HCT116 (cell line): ENCODE measurements at regions not wholly inside any gene's neighbourhood (a gene's known extent, or its start where the extent isn't known, plus 50 kb on each side); places are given as distances from the start of the nearest gene placed in this dataset.

Experiments used
- ATAC-seq: fragments of 200-7000 bp; cut with Tn5 transposase; 2 replicates; pipeline ENCODE4 v1.9.1; 2020; ENCODE audit warnings: mild to moderate bottlenecking, moderate library complexity
- BruUV-seq: library from RNA; stranded (reverse); fragments of 400-500 nt; replicated peaks from 2 replicates; lab custom pipeline; 2021; lab: Mats Ljungman, UMichigan
- CTCF ChIA-PET: fragments of 300-600 bp; sonication (Branson Sonifier 250); formaldehyde crosslinking; loops from one replicate; lab custom pipeline; 2021; ENCODE audit warnings: antibody characterized with exemption; lab: Charles Lee
- POLR2A ChIA-PET: fragments of 300-600, 350-600 bp; sonication (Branson Sonifier 250); formaldehyde crosslinking; loops from one replicate; lab custom pipeline; 2021; ENCODE audit warnings: antibody characterized with exemption; lab: Charles Lee
- RAD21 ChIA-PET, 2 experiments: fragments of 300-600 bp; sonication (Branson Sonifier 250); formaldehyde crosslinking; loops; one replicate each; lab custom pipeline; 2023; ENCODE audit warnings: low total read pairs in 2 of 2; ENCODE audit not compliant: uncharacterized antibody in 2 of 2, unreplicated experiment in 2 of 2, low non-redundant PET in 1 of 2; lab: Charles Lee
- DNase-seq: peaks from one replicate; pipeline ENCODE4 v3.0.0-alpha.2; 2010; ENCODE audit warnings: low read depth, low spot score
- H2AFZ ChIP-seq: fragments of 200-600 bp; shearing (Covaris generic), sonication (generic); 2 replicates; pipeline ENCODE4 v1.6.1; 2017; ENCODE audit warnings: low read depth, mixed run types, mixed read lengths, antibody characterized with exemption, low read length; ENCODE audit not compliant: poor library complexity, severe bottlenecking
- H3K27ac ChIP-seq: 2 replicates; pipeline ENCODE4 v1.5.1; 2012; ENCODE audit warnings: low read depth, low read length
- H3K27me3 ChIP-seq: fragments of 200-600 bp; sonication (generic); 2 replicates; pipeline ENCODE4 v1.6.1; 2016; ENCODE audit warnings: mixed run types, low read length, mixed read lengths; ENCODE audit not compliant: insufficient read depth
- H3K36me3 ChIP-seq, 2 experiments: fragments of 200-500 bp in 1 of 2; fragments of 200-600 bp in 1 of 2; sonication (Bioruptor generic) in 1 of 2; sonication (generic) in 1 of 2; 2 replicates each; pipeline versions ENCODE4 v1.5.1 to v1.6.1; 2014 to 2016; ENCODE audit warnings: low read length in 2 of 2, inconsistent platforms in 1 of 2, mixed read lengths in 1 of 2, mixed run types in 1 of 2; ENCODE audit not compliant: insufficient read depth in 2 of 2, control insufficient read depth in 1 of 2
- H3K4me1 ChIP-seq, 2 experiments: fragments of 200-600 bp in 1 of 2; sonication (generic) in 1 of 2; 2 replicates each; pipeline versions ENCODE4 v1.5.1 to v1.6.1; 2012 to 2017; ENCODE audit warnings: low read length in 2 of 2, inconsistent platforms in 1 of 2, mild to moderate bottlenecking in 1 of 2, mixed read lengths in 1 of 2, mixed run types in 1 of 2, moderate library complexity in 1 of 2; ENCODE audit not compliant: insufficient read depth in 2 of 2, control insufficient read depth in 1 of 2
- H3K4me2 ChIP-seq: fragments of 200-600 bp; sonication (generic); 2 replicates; pipeline ENCODE4 v1.6.1; 2017; ENCODE audit warnings: mixed run types, low read length, mixed read lengths
- H3K4me3 ChIP-seq, 2 experiments: fragments of 200-600 bp in 1 of 2; sonication (generic) in 1 of 2; replicated peaks in 1 of 2; 2 replicates each; pipeline ENCODE4 v1.5.1; 2011 to 2016; ENCODE audit warnings: low read length in 2 of 2, control low read depth in 1 of 2, low read depth in 1 of 2, mild to moderate bottlenecking in 1 of 2, mixed read lengths in 1 of 2, mixed run types in 1 of 2
- H3K79me2 ChIP-seq: fragments of 200-600 bp; sonication (generic); 2 replicates; pipeline ENCODE4 v1.6.1; 2017; ENCODE audit warnings: mild to moderate bottlenecking, mixed run types, low read length, moderate library complexity, mixed read lengths; ENCODE audit not compliant: insufficient read depth
- H3K9ac ChIP-seq: fragments of 200-600 bp; sonication (generic); 2 replicates; pipeline ENCODE4 v1.6.1; 2016; ENCODE audit warnings: low read length, mixed read lengths
- H3K9me2 ChIP-seq: fragments of 200-600 bp; sonication (generic), shearing (Covaris generic); 2 replicates; pipeline ENCODE4 v1.6.1; 2017; ENCODE audit warnings: mixed run types, mild to moderate bottlenecking, moderate library complexity; ENCODE audit not compliant: insufficient read depth
- H3K9me3 ChIP-seq, 2 experiments: fragments of 200-500 bp in 1 of 2; fragments of 200-600 bp in 1 of 2; sonication (Bioruptor generic) in 1 of 2; sonication (generic) in 1 of 2; 2 replicates each; pipeline ENCODE4 v1.6.1; 2014 to 2017; ENCODE audit warnings: low read length in 2 of 2, mixed read lengths in 2 of 2, inconsistent platforms in 1 of 2, low read depth in 1 of 2, mild to moderate bottlenecking in 1 of 2, mixed run types in 1 of 2, moderate library complexity in 1 of 2; ENCODE audit not compliant: control insufficient read depth in 1 of 2, insufficient read depth in 1 of 2
- H4K20me1 ChIP-seq: fragments of 200-600 bp; sonication (generic), shearing (Covaris generic); 2 replicates; pipeline ENCODE4 v1.6.1; 2017; ENCODE audit warnings: mixed run types, mild to moderate bottlenecking, moderate library complexity; ENCODE audit not compliant: insufficient read depth
- CBX3 ChIP-seq: IDR thresholded peaks from 2 replicates; pipeline ENCODE4 v1.6.1; 2012; ENCODE audit warnings: low read depth
- CEBPB ChIP-seq: IDR thresholded peaks from 2 replicates; pipeline ENCODE4 v1.6.1; 2012; ENCODE audit warnings: low read depth
- EGR1 ChIP-seq: IDR thresholded peaks from 2 replicates; pipeline ENCODE4 v1.6.1; 2012; ENCODE audit warnings: low read depth
- EZH2 ChIP-seq: fragments of 200-600 bp; sonication (generic); IDR thresholded peaks from 2 replicates; pipeline ENCODE4 v1.6.1; 2017; ENCODE audit warnings: antibody characterized with exemption, mixed run types
- FOSL1 ChIP-seq: IDR thresholded peaks from 2 replicates; pipeline ENCODE4 v1.6.1; 2012; ENCODE audit warnings: low read depth
- POLR2A ChIP-seq: IDR thresholded peaks from 2 replicates; pipeline ENCODE4 v1.7.0; 2011; ENCODE audit warnings: borderline replicate concordance; ENCODE audit not compliant: insufficient read depth, insufficient read length; ENCODE audit errors: extremely low read depth
- POLR2AphosphoS5 ChIP-seq: IDR thresholded peaks from 2 replicates; pipeline ENCODE4 v1.6.1; 2011; ENCODE audit warnings: mild to moderate bottlenecking, low read depth, low read length, moderate library complexity
- RAD21 ChIP-seq: IDR thresholded peaks from 2 replicates; pipeline ENCODE4 v1.6.1; 2012; ENCODE audit warnings: low read depth, mild to moderate bottlenecking
- SRF ChIP-seq: IDR thresholded peaks from 2 replicates; pipeline ENCODE4 v1.6.1; 2012; ENCODE audit warnings: low read depth
- TCF7L2 ChIP-seq: IDR thresholded peaks from 2 replicates; pipeline ENCODE4 v1.7.0; 2011; ENCODE audit warnings: borderline replicate concordance, inconsistent platforms; ENCODE audit not compliant: insufficient read depth, insufficient read length; ENCODE audit errors: extremely low read depth
- ZFX ChIP-seq: fragments of 450-650 bp; IDR thresholded peaks from 2 replicates; pipeline ENCODE4 v1.6.1; 2017
- ZNF274 ChIP-seq: fragments of 200-500 bp; sonication (Bioruptor generic); IDR thresholded peaks from 2 replicates; pipeline ENCODE4 v1.6.1; 2014; ENCODE audit warnings: mild to moderate bottlenecking, low read depth, low read length, inconsistent platforms
- intact Hi-C: fragments of 100-400 bp; cut with micrococcal nuclease; formaldehyde crosslinking; loops from 2 replicates; pipeline ENCODE4 v1.10.0; 2022
- TF ChIP-seq, protein P1 (sequence below): IDR thresholded peaks from 2 replicates; pipeline ENCODE4 v1.6.1; 2012; ENCODE audit warnings: low read depth
- TF ChIP-seq, protein P2 (sequence below), 3 experiments: fragments of 200-600 bp in 1 of 3; sonication (generic) in 1 of 3; IDR thresholded peaks in 2 of 3; conservative IDR thresholded peaks in 1 of 3; 2 replicates each; pipeline ENCODE4 v1.5.1; 2012 to 2017; ENCODE audit warnings: low read depth in 2 of 3, low read length in 2 of 3, antibody characterized with exemption in 1 of 3, borderline replicate concordance in 1 of 3, control low read depth in 1 of 3, mild to moderate bottlenecking in 1 of 3, mixed read lengths in 1 of 3, mixed run types in 1 of 3, moderate library complexity in 1 of 3; ENCODE audit not compliant: insufficient read depth in 1 of 3
- TF ChIP-seq, protein P3 (sequence below): IDR thresholded peaks from 2 replicates; pipeline ENCODE4 v1.6.1; 2011; ENCODE audit warnings: mild to moderate bottlenecking, low read length, moderate library complexity; ENCODE audit not compliant: insufficient replicate concordance; ENCODE audit errors: extremely low read depth

DNA sequence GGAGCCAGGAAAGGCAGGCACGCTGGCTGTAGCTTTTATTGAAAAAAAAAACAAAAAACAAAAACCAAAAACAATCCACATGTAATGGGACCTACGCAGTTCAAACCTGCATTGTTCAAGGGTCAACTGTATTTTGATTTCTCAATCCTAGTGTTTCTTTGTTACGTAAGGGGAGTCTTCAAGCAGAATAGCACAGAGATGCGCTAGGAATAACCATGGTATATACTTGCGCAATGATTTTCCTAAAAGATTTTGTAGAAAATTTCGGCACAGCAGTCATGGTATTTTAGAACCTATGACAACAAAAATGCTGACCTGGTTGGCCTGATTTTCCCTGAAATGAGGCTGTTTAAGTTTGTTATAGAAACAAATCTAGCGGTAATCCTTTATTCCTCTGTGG lies 1110.5 kb upstream of the WWC1 start:
- H3K4me1 ChIP-seq = no peaks in the 10 kb centered on the region
- H3K27ac ChIP-seq = no peak overlapping the region
- H4K20me1 ChIP-seq = no peaks in the 10 kb centered on the region
- H3K9ac ChIP-seq = no peak overlapping the region
- H3K79me2 ChIP-seq = no peaks in the 10 kb centered on the region
- H3K27me3 ChIP-seq = no peaks in the 10 kb centered on the region
- no peaks in the 10 kb centered on the region for H3K36me3 ChIP-seq
- H3K9me3 ChIP-seq = peaks cover 9 to 10% of the 10 kb centered on the region in 2 experiments; a peak in 2 of 4 replicates
- ChIA-PET RAD21 (no interaction called here), POLR2A (no interaction called here), CTCF (no interaction called here)
- ATAC-seq (no peak), DNase-seq (no peak)
- no TSS peak for BruUV-seq
- TF ChIP-seq SRF (no peak), RAD21 (no peak), POLR2A (no peak), EZH2 (no peak), CBX3 (no peak), TCF7L2 (no peak)
- H3K4me2 ChIP-seq = no peak overlapping the region
- intact Hi-C loops = no loop called here
- no peak overlapping the region for H2AFZ ChIP-seq
- no peaks in the 10 kb centered on the region for H3K9me2 ChIP-seq
- H3K4me3 ChIP-seq = no peak overlapping the region

DNA sequence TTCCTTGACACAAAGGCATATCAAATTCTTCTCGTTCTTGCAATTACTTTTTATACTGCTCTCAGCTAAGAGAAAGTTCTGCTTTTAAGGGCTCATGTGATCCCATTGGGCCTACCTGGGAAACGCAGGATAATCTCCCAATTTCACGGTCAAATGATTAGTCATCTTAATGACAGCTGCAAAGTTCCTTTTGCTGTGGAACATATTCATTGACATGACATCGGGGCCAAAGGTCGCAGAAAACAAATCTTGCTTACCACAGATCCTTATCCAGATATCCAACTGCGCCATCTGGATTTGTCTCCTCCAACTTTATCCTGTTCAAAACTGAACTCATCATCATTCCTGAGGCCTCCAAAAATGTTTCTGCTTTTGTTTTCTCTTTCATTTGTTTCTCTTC lies 1085.6 kb upstream of the WWC1 start:
- DNase-seq (no peak), ATAC-seq (no peak)
- Histone ChIP-seq H3K27ac (no peak overlapping the region), H3K4me1 (no peaks in the 10 kb centered on the region), H2AFZ (no peak overlapping the region), H3K36me3 (no peaks in the 10 kb centered on the region), H3K4me2 (no peak overlapping the region), H3K9me2 (no peaks in the 10 kb centered on the region), H3K9ac (no peak overlapping the region), H3K9me3 (peaks cover 7 to 20% of the 10 kb centered on the region in 2 experiments; a peak in 2 of 4 replicates), H4K20me1 (no peaks in the 10 kb centered on the region), H3K79me2 (no peaks in the 10 kb centered on the region), H3K4me3 (no peak overlapping the region), H3K27me3 (no peaks in the 10 kb centered on the region)
- BruUV-seq = no TSS peak
- CTCF ChIA-PET = no interaction called here
- POLR2A ChIA-PET = no interaction called here
- intact Hi-C loops = no loop called here
- RAD21 ChIA-PET = no interaction called here
- TF ChIP-seq FOSL1 = no peak
- TF ChIP-seq CBX3 = no peak
- no peak for TF ChIP-seq ZFX
- no peak for TF ChIP-seq POLR2AphosphoS5
- TF ChIP-seq EGR1 = no peak
- TF ChIP-seq, protein P1, sequence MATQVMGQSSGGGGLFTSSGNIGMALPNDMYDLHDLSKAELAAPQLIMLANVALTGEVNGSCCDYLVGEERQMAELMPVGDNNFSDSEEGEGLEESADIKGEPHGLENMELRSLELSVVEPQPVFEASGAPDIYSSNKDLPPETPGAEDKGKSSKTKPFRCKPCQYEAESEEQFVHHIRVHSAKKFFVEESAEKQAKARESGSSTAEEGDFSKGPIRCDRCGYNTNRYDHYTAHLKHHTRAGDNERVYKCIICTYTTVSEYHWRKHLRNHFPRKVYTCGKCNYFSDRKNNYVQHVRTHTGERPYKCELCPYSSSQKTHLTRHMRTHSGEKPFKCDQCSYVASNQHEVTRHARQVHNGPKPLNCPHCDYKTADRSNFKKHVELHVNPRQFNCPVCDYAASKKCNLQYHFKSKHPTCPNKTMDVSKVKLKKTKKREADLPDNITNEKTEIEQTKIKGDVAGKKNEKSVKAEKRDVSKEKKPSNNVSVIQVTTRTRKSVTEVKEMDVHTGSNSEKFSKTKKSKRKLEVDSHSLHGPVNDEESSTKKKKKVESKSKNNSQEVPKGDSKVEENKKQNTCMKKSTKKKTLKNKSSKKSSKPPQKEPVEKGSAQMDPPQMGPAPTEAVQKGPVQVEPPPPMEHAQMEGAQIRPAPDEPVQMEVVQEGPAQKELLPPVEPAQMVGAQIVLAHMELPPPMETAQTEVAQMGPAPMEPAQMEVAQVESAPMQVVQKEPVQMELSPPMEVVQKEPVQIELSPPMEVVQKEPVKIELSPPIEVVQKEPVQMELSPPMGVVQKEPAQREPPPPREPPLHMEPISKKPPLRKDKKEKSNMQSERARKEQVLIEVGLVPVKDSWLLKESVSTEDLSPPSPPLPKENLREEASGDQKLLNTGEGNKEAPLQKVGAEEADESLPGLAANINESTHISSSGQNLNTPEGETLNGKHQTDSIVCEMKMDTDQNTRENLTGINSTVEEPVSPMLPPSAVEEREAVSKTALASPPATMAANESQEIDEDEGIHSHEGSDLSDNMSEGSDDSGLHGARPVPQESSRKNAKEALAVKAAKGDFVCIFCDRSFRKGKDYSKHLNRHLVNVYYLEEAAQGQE = no peak
- no peak for TF ChIP-seq CEBPB
- TF ChIP-seq, protein P2, sequence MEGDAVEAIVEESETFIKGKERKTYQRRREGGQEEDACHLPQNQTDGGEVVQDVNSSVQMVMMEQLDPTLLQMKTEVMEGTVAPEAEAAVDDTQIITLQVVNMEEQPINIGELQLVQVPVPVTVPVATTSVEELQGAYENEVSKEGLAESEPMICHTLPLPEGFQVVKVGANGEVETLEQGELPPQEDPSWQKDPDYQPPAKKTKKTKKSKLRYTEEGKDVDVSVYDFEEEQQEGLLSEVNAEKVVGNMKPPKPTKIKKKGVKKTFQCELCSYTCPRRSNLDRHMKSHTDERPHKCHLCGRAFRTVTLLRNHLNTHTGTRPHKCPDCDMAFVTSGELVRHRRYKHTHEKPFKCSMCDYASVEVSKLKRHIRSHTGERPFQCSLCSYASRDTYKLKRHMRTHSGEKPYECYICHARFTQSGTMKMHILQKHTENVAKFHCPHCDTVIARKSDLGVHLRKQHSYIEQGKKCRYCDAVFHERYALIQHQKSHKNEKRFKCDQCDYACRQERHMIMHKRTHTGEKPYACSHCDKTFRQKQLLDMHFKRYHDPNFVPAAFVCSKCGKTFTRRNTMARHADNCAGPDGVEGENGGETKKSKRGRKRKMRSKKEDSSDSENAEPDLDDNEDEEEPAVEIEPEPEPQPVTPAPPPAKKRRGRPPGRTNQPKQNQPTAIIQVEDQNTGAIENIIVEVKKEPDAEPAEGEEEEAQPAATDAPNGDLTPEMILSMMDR (IDR thresholded peaks at IDR 0.05 in 2 of 3, conservative IDR thresholded peaks at IDR 0.05 in 1 of 3; ENCODE audit: borderline replicate concordance in 1 of 3, insufficient read depth in 1 of 3, low read depth in 2 of 3, low read length in 2 of 3) = no peak
- no peak for TF ChIP-seq ZNF274
- TF ChIP-seq, protein P3, sequence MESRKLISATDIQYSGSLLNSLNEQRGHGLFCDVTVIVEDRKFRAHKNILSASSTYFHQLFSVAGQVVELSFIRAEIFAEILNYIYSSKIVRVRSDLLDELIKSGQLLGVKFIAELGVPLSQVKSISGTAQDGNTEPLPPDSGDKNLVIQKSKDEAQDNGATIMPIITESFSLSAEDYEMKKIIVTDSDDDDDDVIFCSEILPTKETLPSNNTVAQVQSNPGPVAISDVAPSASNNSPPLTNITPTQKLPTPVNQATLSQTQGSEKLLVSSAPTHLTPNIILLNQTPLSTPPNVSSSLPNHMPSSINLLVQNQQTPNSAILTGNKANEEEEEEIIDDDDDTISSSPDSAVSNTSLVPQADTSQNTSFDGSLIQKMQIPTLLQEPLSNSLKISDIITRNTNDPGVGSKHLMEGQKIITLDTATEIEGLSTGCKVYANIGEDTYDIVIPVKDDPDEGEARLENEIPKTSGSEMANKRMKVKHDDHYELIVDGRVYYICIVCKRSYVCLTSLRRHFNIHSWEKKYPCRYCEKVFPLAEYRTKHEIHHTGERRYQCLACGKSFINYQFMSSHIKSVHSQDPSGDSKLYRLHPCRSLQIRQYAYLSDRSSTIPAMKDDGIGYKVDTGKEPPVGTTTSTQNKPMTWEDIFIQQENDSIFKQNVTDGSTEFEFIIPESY = no peak
